CD14-positive monocyte (primary cell): ENCODE measurements at regions not wholly inside any gene's neighbourhood (a gene's known extent, or its start where the extent isn't known, plus 50 kb on each side); places are given as distances from the start of the nearest gene placed in this dataset.
"Not testable (repeated sequence)": the region's sequence is repeated elsewhere in the genome, so short reads cannot be mapped to it uniquely, and the experiment has no call there.

Experiments used
- DNase-seq, 3 donors: peaks; one replicate each; pipeline ENCODE4 v3.0.0-alpha.2; 2011 to 2022
- H2AFZ ChIP-seq: 2 replicates; pipeline ENCODE4 v1.6.0; 2012; ENCODE audit warnings: mild to moderate bottlenecking, low read depth, low read length, inconsistent platforms; ENCODE audit not compliant: insufficient read depth, poor library complexity, severe bottlenecking
- H3K27ac ChIP-seq, 2 donors: 1 replicate in 1 of 2; 2 replicates in 1 of 2; pipeline ENCODE4 v1.5.1; 2012 to 2013; ENCODE audit warnings: low read length in 2 of 2, control low read depth in 1 of 2, inconsistent platforms in 1 of 2, low read depth in 1 of 2, mild to moderate bottlenecking in 1 of 2
- H3K27me3 ChIP-seq, 2 donors: one replicate each; pipeline versions ENCODE4 v1.6.0 to v1.6.1; 2011 to 2013; ENCODE audit warnings: low read length in 2 of 2; ENCODE audit not compliant: control insufficient read depth in 2 of 2, insufficient read depth in 2 of 2
- H3K36me3 ChIP-seq, 2 donors: replicated peaks in 1 of 2; 1 replicate in 1 of 2; 2 replicates in 1 of 2; pipeline versions ENCODE4 v1.5.1 to v1.6.1; 2012 to 2013; ENCODE audit warnings: low read length in 2 of 2, control low read depth in 1 of 2, inconsistent platforms in 1 of 2, mild to moderate bottlenecking in 1 of 2; ENCODE audit not compliant: insufficient read depth in 2 of 2, control insufficient read depth in 1 of 2
- H3K4me1 ChIP-seq, 2 donors: 1 replicate in 1 of 2; 2 replicates in 1 of 2; pipeline versions ENCODE4 v1.5.1 to v1.6.1; 2012 to 2013; ENCODE audit warnings: low read length in 2 of 2, control low read depth in 1 of 2, inconsistent platforms in 1 of 2, mild to moderate bottlenecking in 1 of 2, moderate library complexity in 1 of 2; ENCODE audit not compliant: insufficient read depth in 2 of 2, control insufficient read depth in 1 of 2
- H3K4me2 ChIP-seq: replicated peaks from 2 replicates; pipeline ENCODE3; 2012; ENCODE audit warnings: low read length, moderate library complexity, mild to moderate bottlenecking; ENCODE audit not compliant: poor library complexity, severe bottlenecking; ENCODE audit errors: extremely low read depth
- H3K4me3 ChIP-seq, 3 experiments: fragments of 200-600 bp in 1 of 3; sonication (generic) in 1 of 3; replicated peaks in 1 of 3; 1 replicate in 2 of 3; 2 replicates in 1 of 3; pipeline ENCODE4 v1.5.1; 2011 to 2013; ENCODE audit warnings: low read length in 3 of 3, mild to moderate bottlenecking in 3 of 3, control low read depth in 2 of 3, low read depth in 2 of 3, inconsistent platforms in 1 of 3, moderate library complexity in 1 of 3
- H3K79me2 ChIP-seq: 2 replicates; pipeline ENCODE4 v1.6.0; 2012; ENCODE audit warnings: mild to moderate bottlenecking, control low read depth, inconsistent platforms, low read length, moderate library complexity; ENCODE audit not compliant: insufficient read depth
- H3K9ac ChIP-seq: 2 replicates; pipeline ENCODE4 v1.6.0; 2017; ENCODE audit warnings: low read length, mild to moderate bottlenecking; ENCODE audit not compliant: insufficient read depth, poor library complexity, severe bottlenecking
- H3K9me3 ChIP-seq, 2 donors: replicated peaks in 1 of 2; 1 replicate in 1 of 2; 2 replicates in 1 of 2; pipeline versions ENCODE4 v1.5.1 to v1.6.1; 2012 to 2013; ENCODE audit warnings: low read length in 2 of 2, control low read depth in 1 of 2; ENCODE audit not compliant: control insufficient read depth in 1 of 2, insufficient read depth in 1 of 2
- H4K20me1 ChIP-seq: 2 replicates; pipeline ENCODE4 v1.6.0; 2012; ENCODE audit warnings: mild to moderate bottlenecking, low read length, control low read depth, moderate library complexity; ENCODE audit not compliant: insufficient read depth
- H3K27ac Mint-ChIP-seq, 7 donors: one replicate each; pipeline ENCODE4 v1.8.0; 2020; ENCODE audit warnings: mild to moderate bottlenecking in 7 of 7, mixed read lengths in 7 of 7, moderate library complexity in 6 of 7, inconsistent platforms in 2 of 7
- H3K27me3 Mint-ChIP-seq, 3 donors: one replicate each; pipeline ENCODE4 v1.8.0; 2021 to 2022; ENCODE audit warnings: low read depth in 3 of 3, mild to moderate bottlenecking in 3 of 3, mixed read lengths in 3 of 3, moderate library complexity in 3 of 3, inconsistent platforms in 1 of 3
- H3K36me3 Mint-ChIP-seq, 2 donors: one replicate each; pipeline ENCODE4 v1.8.0; 2020; ENCODE audit warnings: mixed read lengths in 2 of 2, inconsistent platforms in 1 of 2, mild to moderate bottlenecking in 1 of 2
- H3K4me1 Mint-ChIP-seq: one replicate; pipeline ENCODE4 v1.8.0; 2020; ENCODE audit warnings: mild to moderate bottlenecking, mixed read lengths
- H3K4me3 Mint-ChIP-seq, 2 donors: one replicate each; pipeline ENCODE4 v1.8.0; 2020; ENCODE audit warnings: mild to moderate bottlenecking in 2 of 2, mixed read lengths in 2 of 2, moderate library complexity in 1 of 2
- H3K9me3 Mint-ChIP-seq, 7 donors: one replicate each; pipeline ENCODE4 v1.8.0; 2020 to 2022; ENCODE audit warnings: mixed read lengths in 7 of 7, mild to moderate bottlenecking in 6 of 7, moderate library complexity in 6 of 7, inconsistent platforms in 2 of 7
- WGBS: methylation state at CpG from one replicate; pipeline ENCODE4 v1.1.5; 2013; ENCODE audit warnings: missing lambda C conversion rate; ENCODE audit not compliant: insufficient coverage; 5-methylcytosine and 5-hydroxymethylcytosine counted together
- intact Hi-C, 2 donors: fragments of 100-400 bp; cut with micrococcal nuclease; formaldehyde crosslinking; loops; one replicate each; pipeline versions ENCODE4 v1.15.0 to v1.15.1; 2023
- TF ChIP-seq, protein P1 (sequence below): fragments of 200-600 bp; IDR thresholded peaks from one replicate; pipeline ENCODE4 v1.8.0; 2022; ENCODE audit warnings: antibody characterized with exemption, mild to moderate bottlenecking

DNA sequence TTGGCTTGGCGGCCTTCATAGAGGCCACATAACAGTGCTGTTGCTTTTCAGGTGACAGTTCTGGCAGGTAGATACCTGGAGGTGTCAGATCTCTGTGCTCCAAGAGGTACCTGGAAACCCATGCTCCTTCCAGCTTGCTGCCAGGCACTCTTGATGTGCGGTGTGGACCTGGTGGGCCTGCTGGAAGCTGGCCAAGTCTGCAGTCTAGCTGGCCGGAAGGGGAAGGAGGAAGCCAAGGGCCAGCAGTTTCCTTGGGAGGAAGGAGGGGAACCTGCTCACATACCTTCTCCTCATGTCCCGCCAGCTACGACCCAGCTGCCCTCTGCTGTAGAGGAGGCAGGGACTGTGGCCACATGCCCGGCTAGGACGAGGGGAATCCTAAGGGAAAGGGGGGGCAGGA is 166.4 kb upstream of the AJAP1 start:
- Histone ChIP-seq H3K36me3 (no peaks in the 10 kb centered on the region), H4K20me1 (no peaks in the 10 kb centered on the region), H3K9ac (no peak overlapping the region), H3K27ac (no peak overlapping the region), H2AFZ (no peak overlapping the region), H3K4me2 (no peak overlapping the region), H3K4me3 (no peak overlapping the region), H3K4me1 (no peaks in the 10 kb centered on the region), H3K27me3 (no peaks in the 10 kb centered on the region), H3K9me3 (no peaks in the 10 kb centered on the region), H3K79me2 (no peaks in the 10 kb centered on the region)
- 72% methylated on average over 3 of the region's 7 CpGs for WGBS
- Mint-ChIP-seq H3K9me3 (peaks cover 0 to 18% (median 0%) of the 10 kb centered on the region in 7 donors), H3K4me1 (no peaks in the 10 kb centered on the region), H3K27ac (no peak overlapping the region), H3K36me3 (no peaks in the 10 kb centered on the region), H3K27me3 (peaks cover 0 to 4% (median 2%) of the 10 kb centered on the region in 3 donors), H3K4me3 (no peak overlapping the region)
- DNase-seq, result no peak
- TF ChIP-seq, protein P1, sequence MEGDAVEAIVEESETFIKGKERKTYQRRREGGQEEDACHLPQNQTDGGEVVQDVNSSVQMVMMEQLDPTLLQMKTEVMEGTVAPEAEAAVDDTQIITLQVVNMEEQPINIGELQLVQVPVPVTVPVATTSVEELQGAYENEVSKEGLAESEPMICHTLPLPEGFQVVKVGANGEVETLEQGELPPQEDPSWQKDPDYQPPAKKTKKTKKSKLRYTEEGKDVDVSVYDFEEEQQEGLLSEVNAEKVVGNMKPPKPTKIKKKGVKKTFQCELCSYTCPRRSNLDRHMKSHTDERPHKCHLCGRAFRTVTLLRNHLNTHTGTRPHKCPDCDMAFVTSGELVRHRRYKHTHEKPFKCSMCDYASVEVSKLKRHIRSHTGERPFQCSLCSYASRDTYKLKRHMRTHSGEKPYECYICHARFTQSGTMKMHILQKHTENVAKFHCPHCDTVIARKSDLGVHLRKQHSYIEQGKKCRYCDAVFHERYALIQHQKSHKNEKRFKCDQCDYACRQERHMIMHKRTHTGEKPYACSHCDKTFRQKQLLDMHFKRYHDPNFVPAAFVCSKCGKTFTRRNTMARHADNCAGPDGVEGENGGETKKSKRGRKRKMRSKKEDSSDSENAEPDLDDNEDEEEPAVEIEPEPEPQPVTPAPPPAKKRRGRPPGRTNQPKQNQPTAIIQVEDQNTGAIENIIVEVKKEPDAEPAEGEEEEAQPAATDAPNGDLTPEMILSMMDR, result no peak
- intact Hi-C loops, result no loop called here

DNA sequence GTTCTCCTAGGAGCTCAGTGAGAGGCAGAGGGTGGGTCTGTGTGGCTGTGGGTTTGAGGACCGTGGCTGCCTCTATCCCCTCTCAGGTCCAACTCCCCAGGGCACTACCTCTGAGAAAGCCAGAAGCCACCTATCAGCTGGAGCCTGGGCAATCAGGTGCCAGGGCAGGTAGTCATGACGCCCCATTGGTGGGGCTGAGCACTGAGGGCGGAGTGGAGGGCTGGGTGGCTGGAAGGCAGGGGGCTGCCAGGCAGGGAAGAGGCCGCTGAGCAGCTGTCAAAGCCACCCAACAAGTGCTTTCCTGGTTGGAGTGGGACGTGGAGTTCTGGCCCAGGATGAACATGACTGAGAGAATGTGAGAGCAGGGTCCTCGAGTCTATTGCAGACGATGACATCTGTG is 164.9 kb upstream of the AJAP1 start:
- H3K36me3 ChIP-seq, result no peaks in the 10 kb centered on the region
- no peak overlapping the region for H3K9ac ChIP-seq
- H3K9me3 ChIP-seq, result no peaks in the 10 kb centered on the region
- H3K4me3 ChIP-seq, result no peak overlapping the region
- DNase-seq, result no peak
- H3K4me2 ChIP-seq, result no peak overlapping the region
- Mint-ChIP-seq H3K27ac (no peak overlapping the region), H3K4me1 (no peaks in the 10 kb centered on the region), H3K4me3 (no peak overlapping the region), H3K27me3 (peaks cover under 1 to 6% (median 2%) of the 10 kb centered on the region in 3 donors), H3K9me3 (peaks cover 0 to 18% (median 2%) of the 10 kb centered on the region in 7 donors), H3K36me3 (no peaks in the 10 kb centered on the region)
- H4K20me1 ChIP-seq, result no peaks in the 10 kb centered on the region
- no peaks in the 10 kb centered on the region for H3K27me3 ChIP-seq
- intact Hi-C loops, result no loop called here
- TF ChIP-seq, protein P1, result no peak
- H3K27ac ChIP-seq, result no peak overlapping the region
- H2AFZ ChIP-seq, result no peak overlapping the region
- 80% methylated on average over 6 of the region's 7 CpGs for WGBS
- no peaks in the 10 kb centered on the region for H3K4me1 ChIP-seq
- H3K79me2 ChIP-seq, result no peaks in the 10 kb centered on the region

DNA sequence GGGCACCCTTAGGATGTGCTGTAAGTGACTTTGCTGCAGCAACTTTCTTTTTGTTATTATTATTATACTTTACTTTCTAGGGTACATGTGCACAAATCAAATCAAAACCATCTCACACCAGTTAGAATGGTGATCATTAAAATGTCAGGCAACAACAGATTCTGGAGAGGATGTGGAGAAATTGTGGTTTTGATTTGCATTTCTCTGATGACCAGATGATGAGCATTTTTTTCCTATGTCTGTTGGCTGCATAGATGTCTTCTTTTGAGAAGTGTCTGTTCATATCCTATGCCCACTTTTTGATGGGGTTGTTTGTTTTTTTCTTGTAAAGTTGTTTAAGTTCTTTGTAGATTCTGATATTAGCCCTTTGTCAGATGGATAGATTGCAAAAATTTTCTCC is 164.4 kb upstream of the AJAP1 start:
- H2AFZ ChIP-seq, H3K79me2 ChIP-seq, H3K36me3 Mint-ChIP-seq, H3K4me3 ChIP-seq, H3K9ac ChIP-seq, H3K27me3 Mint-ChIP-seq, H3K4me3 Mint-ChIP-seq, H3K27me3 ChIP-seq, DNase-seq, H4K20me1 ChIP-seq, H3K4me1 ChIP-seq, H3K36me3 ChIP-seq, H3K9me3 ChIP-seq, H3K4me2 ChIP-seq, H3K27ac Mint-ChIP-seq, intact Hi-C loops, H3K27ac ChIP-seq, H3K4me1 Mint-ChIP-seq: not testable (repeated sequence)
- peaks cover 0 to 17% (median 2%) of the 10 kb centered on the region in 7 donors for H3K9me3 Mint-ChIP-seq
